ENCODE measurements at regions not wholly inside any gene's neighbourhood (a gene's known extent, or its start where the extent isn't known, plus 50 kb on each side); places are given as distances from the start of the nearest gene placed in this dataset.
A peak's percentile ranks its signal among the peaks of the same experiment; 100 is the strongest.

- no peak for DNase-seq (ENCODE audit: low read depth, low spot score)
Measured at GRCh38 chr12:115088328-115088994, 404.5 kb upstream of the TBX3 start.

- no peak for DNase-seq (ENCODE audit: low read depth, low spot score)
Measured at GRCh38 chr12:115085594-115085993, 401.6 kb upstream of the TBX3 start.

GRCh38 chr12:115079760-115080159, 395.8 kb upstream of the TBX3 start:
- no peak for DNase-seq (ENCODE audit: low read depth, low spot score)

- no peak for DNase-seq (ENCODE audit: low read depth, low spot score)
Measured at GRCh38 chr12:115078990-115079389, 395.0 kb upstream of the TBX3 start.

- no peak for DNase-seq (ENCODE audit: low read depth, low spot score)
Measured at GRCh38 chr12:115078334-115078733, 394.4 kb upstream of the TBX3 start.

GRCh38 chr12:115075552-115076170, 391.7 kb upstream of the TBX3 start:
- DNase-seq (ENCODE audit: low read depth, low spot score): no peak

GRCh38 chr12:115074617-115075016, 390.6 kb upstream of the TBX3 start:
- DNase-seq (ENCODE audit: low read depth, low spot score): no peak

GRCh38 chr12:115072712-115073111, 388.7 kb upstream of the TBX3 start:
- DNase-seq (ENCODE audit: low read depth, low spot score): no peak

- DNase-seq (ENCODE audit: low read depth, low spot score): no peak
Measured at GRCh38 chr12:115070313-115070712, 386.3 kb upstream of the TBX3 start.

- DNase-seq (ENCODE audit: low read depth, low spot score): no peak
Measured at GRCh38 chr12:115064296-115064695, 380.3 kb upstream of the TBX3 start.

- DNase-seq (ENCODE audit: low read depth, low spot score): no peak
Measured at GRCh38 chr12:115062741-115063140, 378.8 kb upstream of the TBX3 start.

- DNase-seq (ENCODE audit: low read depth, low spot score): no peak
Measured at GRCh38 chr12:115060477-115061168, 376.6 kb upstream of the TBX3 start.

- no peak for DNase-seq (ENCODE audit: low read depth, low spot score)
Measured at GRCh38 chr12:115057445-115057844, 373.5 kb upstream of the TBX3 start.

GRCh38 chr12:115051378-115051777, 367.4 kb upstream of the TBX3 start:
- no peak for DNase-seq (ENCODE audit: low read depth, low spot score)

- DNase-seq (ENCODE audit: low read depth, low spot score): no peak
Measured at GRCh38 chr12:115049614-115050013, 365.6 kb upstream of the TBX3 start.

GRCh38 chr12:115046805-115047204, 362.8 kb upstream of the TBX3 start:
- DNase-seq (ENCODE audit: low read depth, low spot score): no peak

- no peak for DNase-seq (ENCODE audit: low read depth, low spot score)
Measured at GRCh38 chr12:115044073-115044472, 360.1 kb upstream of the TBX3 start.

GRCh38 chr12:115043079-115043478, 359.1 kb upstream of the TBX3 start:
- DNase-seq (ENCODE audit: low read depth, low spot score): no peak

- DNase-seq (ENCODE audit: low read depth, low spot score): no peak
Measured at GRCh38 chr12:115042341-115042740, 358.4 kb upstream of the TBX3 start.

GRCh38 chr12:115037830-115038229, 353.9 kb upstream of the TBX3 start:
- DNase-seq (ENCODE audit: low read depth, low spot score): no peak

- peak; percentile 6 for DNase-seq (ENCODE audit: low read depth, low spot score)
Measured at GRCh38 chr12:115035535-115036107, 351.6 kb upstream of the TBX3 start.

GRCh38 chr12:115032521-115032920, 348.5 kb upstream of the TBX3 start:
- DNase-seq (ENCODE audit: low read depth, low spot score): no peak

- DNase-seq (ENCODE audit: low read depth, low spot score): no peak
Measured at GRCh38 chr12:115030017-115030416, 346.0 kb upstream of the TBX3 start.

Data from smooth muscle cell of the brain vasculature (primary cell).